DOHH2 (cell line): ENCODE measurements at regions not wholly inside any gene's neighbourhood (a gene's known extent, or its start where the extent isn't known, plus 50 kb on each side); places are given as distances from the start of the nearest gene placed in this dataset.

ENCODE experiments used
- EZH2phosphoT487 ChIP-seq: fragments of 200-600 bp; sonication (generic); IDR thresholded peaks from 2 replicates; pipeline ENCODE4 v1.6.1; 2017; ENCODE audit warnings: borderline replicate concordance, mild to moderate bottlenecking, antibody characterized with exemption, low read length, moderate library complexity, mixed read lengths
- TF ChIP-seq, protein P1 (sequence below): fragments of 200-600 bp; sonication (generic); IDR thresholded peaks from one replicate; pipeline ENCODE4 v1.5.1; 2014; ENCODE audit warnings: antibody characterized with exemption, mild to moderate bottlenecking, low read depth, low read length; ENCODE audit not compliant: poor library complexity, severe bottlenecking

DNA sequence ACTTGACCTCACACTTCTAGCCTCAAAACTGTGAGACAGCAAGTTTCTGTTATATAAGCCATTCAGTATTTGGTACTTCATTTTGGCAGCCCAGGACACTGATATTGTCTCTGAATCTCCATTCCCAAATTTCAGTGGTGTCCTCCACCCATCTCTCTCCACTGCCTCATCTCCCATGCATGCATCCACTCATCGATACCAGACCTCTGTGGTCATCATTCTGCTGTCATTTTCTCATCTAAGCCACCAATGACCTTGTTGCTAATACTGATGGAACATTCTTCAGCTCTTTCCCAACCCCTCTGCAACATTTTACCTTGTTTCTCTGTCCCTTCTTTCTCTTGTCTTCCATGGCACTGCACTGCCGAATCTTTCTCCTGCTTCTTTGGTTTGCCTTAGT, 221.8 kb downstream of the SNX18 start:
- TF ChIP-seq, protein P1, sequence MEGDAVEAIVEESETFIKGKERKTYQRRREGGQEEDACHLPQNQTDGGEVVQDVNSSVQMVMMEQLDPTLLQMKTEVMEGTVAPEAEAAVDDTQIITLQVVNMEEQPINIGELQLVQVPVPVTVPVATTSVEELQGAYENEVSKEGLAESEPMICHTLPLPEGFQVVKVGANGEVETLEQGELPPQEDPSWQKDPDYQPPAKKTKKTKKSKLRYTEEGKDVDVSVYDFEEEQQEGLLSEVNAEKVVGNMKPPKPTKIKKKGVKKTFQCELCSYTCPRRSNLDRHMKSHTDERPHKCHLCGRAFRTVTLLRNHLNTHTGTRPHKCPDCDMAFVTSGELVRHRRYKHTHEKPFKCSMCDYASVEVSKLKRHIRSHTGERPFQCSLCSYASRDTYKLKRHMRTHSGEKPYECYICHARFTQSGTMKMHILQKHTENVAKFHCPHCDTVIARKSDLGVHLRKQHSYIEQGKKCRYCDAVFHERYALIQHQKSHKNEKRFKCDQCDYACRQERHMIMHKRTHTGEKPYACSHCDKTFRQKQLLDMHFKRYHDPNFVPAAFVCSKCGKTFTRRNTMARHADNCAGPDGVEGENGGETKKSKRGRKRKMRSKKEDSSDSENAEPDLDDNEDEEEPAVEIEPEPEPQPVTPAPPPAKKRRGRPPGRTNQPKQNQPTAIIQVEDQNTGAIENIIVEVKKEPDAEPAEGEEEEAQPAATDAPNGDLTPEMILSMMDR: no peak
- TF ChIP-seq EZH2phosphoT487: no peak
